MM.1S (cell line): ENCODE measurements at regions not wholly inside any gene's neighbourhood (a gene's known extent, or its start where the extent isn't known, plus 50 kb on each side); places are given as distances from the start of the nearest gene placed in this dataset.

Experiments
- CTCF ChIP-seq: fragments of 300-600 bp; sonication (generic); IDR thresholded peaks from 2 replicates; pipeline ENCODE4 v1.5.1; 2016; ENCODE audit warnings: antibody characterized with exemption, low read length, mixed read lengths
- EZH2 ChIP-seq: fragments of 300-600 bp; sonication (generic); optimal IDR thresholded peaks from 2 replicates; pipeline ENCODE3; 2017; ENCODE audit warnings: low read depth, mild to moderate bottlenecking, antibody characterized with exemption, low read length, mixed read lengths

- TF ChIP-seq CTCF (no peak), EZH2 (no peak)
Observed at GRCh38 chr10:88131511-88132139, 268.2 kb downstream of the PTEN start.
